HL-60 (cell line): ENCODE measurements at regions not wholly inside any gene's neighbourhood (a gene's known extent, or its start where the extent isn't known, plus 50 kb on each side); places are given as distances from the start of the nearest gene placed in this dataset.

Experiments
- DNase-seq, 2 experiments: peaks; one replicate each; pipeline ENCODE4 v3.0.0-alpha.2; 2010 to 2020; ENCODE audit warnings: low read depth in 1 of 2, low spot score in 1 of 2
- H3K27ac ChIP-seq: fragments of 250-450 bp; sonication (Bioruptor Pico); replicated peaks from 2 replicates; pipeline ENCODE4 v1.5.1; 2020; ENCODE audit warnings: mild to moderate bottlenecking, moderate library complexity
- H3K27me3 ChIP-seq: fragments of 250-450 bp; sonication (Bioruptor Pico); 2 replicates; pipeline ENCODE4 v1.5.1; 2021; ENCODE audit warnings: mild to moderate bottlenecking, moderate library complexity; ENCODE audit not compliant: insufficient read depth, poor library complexity, severe bottlenecking
- H3K4me3 ChIP-seq: replicated peaks from 2 replicates; pipeline ENCODE4 v1.5.1; 2011; ENCODE audit warnings: mild to moderate bottlenecking, control low read depth, low read length; ENCODE audit not compliant: insufficient read depth
- GABPA ChIP-seq: IDR thresholded peaks from 2 replicates; pipeline ENCODE4 v1.6.1; 2012; ENCODE audit warnings: low read depth
- POLR2AphosphoS5 ChIP-seq: IDR thresholded peaks from 2 replicates; pipeline ENCODE4 v1.6.1; 2012; ENCODE audit warnings: low read depth
- SPI1 ChIP-seq: IDR thresholded peaks from 2 replicates; pipeline ENCODE4 v1.6.1; 2012; ENCODE audit warnings: low read depth, mild to moderate bottlenecking, borderline replicate concordance
- TF ChIP-seq, protein P1 (sequence below): IDR thresholded peaks from one replicate; pipeline ENCODE4 v1.5.1; 2011; ENCODE audit warnings: low read length, control low read depth, inconsistent platforms; ENCODE audit not compliant: insufficient read depth
- TF ChIP-seq, protein P2 (sequence below): IDR thresholded peaks from 2 replicates; pipeline ENCODE4 v1.6.1; 2012; ENCODE audit warnings: low read depth; ENCODE audit not compliant: insufficient replicate concordance

DNA sequence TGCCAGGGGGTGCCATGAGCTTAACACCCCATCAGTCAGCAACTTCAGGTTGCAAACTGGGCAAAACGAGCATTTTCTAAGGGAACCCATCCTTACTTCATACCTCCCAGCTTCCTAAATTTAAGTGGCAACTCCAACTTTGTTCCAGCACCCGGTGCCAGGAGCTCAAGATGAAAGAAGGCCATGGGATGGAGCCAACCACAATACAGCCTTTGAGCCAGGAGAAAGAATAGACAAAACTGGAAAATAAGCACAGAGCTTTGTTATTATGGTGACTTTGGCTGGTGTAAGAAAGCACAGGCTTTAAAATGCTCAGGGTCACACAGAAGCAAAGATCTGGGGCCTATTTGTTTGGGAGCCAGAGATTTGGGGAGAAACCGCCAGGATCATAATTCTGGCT lies 388.7 kb upstream of the MGMT start:
- Histone ChIP-seq H3K4me3 (no peak overlapping the region), H3K27ac (no peak overlapping the region)
- no peak for TF ChIP-seq GABPA
- no peak for TF ChIP-seq POLR2AphosphoS5
- TF ChIP-seq, protein P1, sequence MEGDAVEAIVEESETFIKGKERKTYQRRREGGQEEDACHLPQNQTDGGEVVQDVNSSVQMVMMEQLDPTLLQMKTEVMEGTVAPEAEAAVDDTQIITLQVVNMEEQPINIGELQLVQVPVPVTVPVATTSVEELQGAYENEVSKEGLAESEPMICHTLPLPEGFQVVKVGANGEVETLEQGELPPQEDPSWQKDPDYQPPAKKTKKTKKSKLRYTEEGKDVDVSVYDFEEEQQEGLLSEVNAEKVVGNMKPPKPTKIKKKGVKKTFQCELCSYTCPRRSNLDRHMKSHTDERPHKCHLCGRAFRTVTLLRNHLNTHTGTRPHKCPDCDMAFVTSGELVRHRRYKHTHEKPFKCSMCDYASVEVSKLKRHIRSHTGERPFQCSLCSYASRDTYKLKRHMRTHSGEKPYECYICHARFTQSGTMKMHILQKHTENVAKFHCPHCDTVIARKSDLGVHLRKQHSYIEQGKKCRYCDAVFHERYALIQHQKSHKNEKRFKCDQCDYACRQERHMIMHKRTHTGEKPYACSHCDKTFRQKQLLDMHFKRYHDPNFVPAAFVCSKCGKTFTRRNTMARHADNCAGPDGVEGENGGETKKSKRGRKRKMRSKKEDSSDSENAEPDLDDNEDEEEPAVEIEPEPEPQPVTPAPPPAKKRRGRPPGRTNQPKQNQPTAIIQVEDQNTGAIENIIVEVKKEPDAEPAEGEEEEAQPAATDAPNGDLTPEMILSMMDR = no peak
- no peak for TF ChIP-seq SPI1
- TF ChIP-seq, protein P2, sequence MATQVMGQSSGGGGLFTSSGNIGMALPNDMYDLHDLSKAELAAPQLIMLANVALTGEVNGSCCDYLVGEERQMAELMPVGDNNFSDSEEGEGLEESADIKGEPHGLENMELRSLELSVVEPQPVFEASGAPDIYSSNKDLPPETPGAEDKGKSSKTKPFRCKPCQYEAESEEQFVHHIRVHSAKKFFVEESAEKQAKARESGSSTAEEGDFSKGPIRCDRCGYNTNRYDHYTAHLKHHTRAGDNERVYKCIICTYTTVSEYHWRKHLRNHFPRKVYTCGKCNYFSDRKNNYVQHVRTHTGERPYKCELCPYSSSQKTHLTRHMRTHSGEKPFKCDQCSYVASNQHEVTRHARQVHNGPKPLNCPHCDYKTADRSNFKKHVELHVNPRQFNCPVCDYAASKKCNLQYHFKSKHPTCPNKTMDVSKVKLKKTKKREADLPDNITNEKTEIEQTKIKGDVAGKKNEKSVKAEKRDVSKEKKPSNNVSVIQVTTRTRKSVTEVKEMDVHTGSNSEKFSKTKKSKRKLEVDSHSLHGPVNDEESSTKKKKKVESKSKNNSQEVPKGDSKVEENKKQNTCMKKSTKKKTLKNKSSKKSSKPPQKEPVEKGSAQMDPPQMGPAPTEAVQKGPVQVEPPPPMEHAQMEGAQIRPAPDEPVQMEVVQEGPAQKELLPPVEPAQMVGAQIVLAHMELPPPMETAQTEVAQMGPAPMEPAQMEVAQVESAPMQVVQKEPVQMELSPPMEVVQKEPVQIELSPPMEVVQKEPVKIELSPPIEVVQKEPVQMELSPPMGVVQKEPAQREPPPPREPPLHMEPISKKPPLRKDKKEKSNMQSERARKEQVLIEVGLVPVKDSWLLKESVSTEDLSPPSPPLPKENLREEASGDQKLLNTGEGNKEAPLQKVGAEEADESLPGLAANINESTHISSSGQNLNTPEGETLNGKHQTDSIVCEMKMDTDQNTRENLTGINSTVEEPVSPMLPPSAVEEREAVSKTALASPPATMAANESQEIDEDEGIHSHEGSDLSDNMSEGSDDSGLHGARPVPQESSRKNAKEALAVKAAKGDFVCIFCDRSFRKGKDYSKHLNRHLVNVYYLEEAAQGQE = no peak

DNA sequence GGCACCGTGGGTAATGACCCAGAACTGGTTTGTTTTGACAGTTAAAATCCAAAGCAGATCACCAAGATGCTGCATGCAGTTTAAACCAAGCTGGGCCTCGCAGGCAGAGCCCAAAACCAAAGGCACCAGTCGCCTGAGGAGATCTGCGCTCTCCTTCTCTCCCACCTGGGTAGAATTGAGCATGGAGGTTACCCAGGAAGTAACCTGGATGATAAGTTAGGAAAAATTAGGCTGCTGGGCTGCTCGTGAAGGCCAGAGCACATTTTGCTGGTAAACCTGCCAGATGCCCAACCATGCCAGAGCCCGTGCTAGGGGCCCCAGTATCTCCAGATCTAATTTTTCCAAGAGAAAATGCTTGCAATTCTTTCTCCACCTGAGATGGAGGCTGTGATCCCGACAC lies 388.3 kb upstream of the MGMT start:
- Histone ChIP-seq H3K27ac (no peak overlapping the region), H3K27me3 (no peaks in the 10 kb centered on the region), H3K4me3 (no peak overlapping the region)
- no peak for DNase-seq
- TF ChIP-seq, protein P2 = no peak
- TF ChIP-seq GABPA = no peak
- TF ChIP-seq POLR2AphosphoS5 = no peak
- TF ChIP-seq, protein P1 = no peak
- no peak for TF ChIP-seq SPI1

More for the DNA sequence above, 388.7 kb upstream of the MGMT start:
- no peak for DNase-seq
- no peaks in the 10 kb centered on the region for H3K27me3 ChIP-seq

DNA sequence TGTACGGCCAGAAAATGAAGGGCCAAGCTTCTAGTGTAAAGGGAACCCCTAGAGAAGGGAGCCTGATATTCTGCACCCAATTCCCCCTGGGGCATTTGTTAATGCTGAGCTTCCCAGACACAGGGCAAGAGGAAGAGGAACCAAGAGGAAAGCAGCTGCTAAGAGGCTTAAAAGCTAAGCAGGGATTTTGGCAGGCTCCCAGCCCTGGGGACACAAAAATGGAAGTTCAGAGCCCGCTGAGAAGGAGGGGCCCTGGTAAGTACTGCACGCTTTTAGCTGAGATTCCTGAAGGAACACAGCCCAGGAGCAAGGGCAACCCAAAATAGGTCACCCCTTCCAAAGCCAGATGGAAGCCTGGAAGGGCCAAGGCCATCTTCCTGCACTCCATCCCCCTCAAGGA lies 387.3 kb upstream of the MGMT start:
- no peak overlapping the region for H3K4me3 ChIP-seq
- H3K27ac ChIP-seq = no peak overlapping the region
- TF ChIP-seq, protein P1 = no peak
- TF ChIP-seq POLR2AphosphoS5 (no peak), GABPA (no peak), SPI1 (no peak)
- TF ChIP-seq, protein P2 = no peak
- no peaks in the 10 kb centered on the region for H3K27me3 ChIP-seq
- DNase-seq = no peak
